A549 (cell line): ENCODE measurements at regions not wholly inside any gene's neighbourhood (a gene's known extent, or its start where the extent isn't known, plus 50 kb on each side); places are given as distances from the start of the nearest gene placed in this dataset.

ENCODE experiments used
- ATAC-seq, 2 experiments: fragments of 200-7000 bp in 1 of 2; fragments of >200 bp in 1 of 2; cut with Nextera tagmentation in 1 of 2; cut with Tn5 transposase in 1 of 2; 3 replicates each; pipeline versions ENCODE4 v1.8.0 to v1.9.1; 2018 to 2020; ENCODE audit warnings: mild to moderate bottlenecking in 1 of 2, moderate library complexity in 1 of 2
- CTCF ChIA-PET: fragments of 300-600 bp; sonication (Branson Sonifier 250); formaldehyde crosslinking; extraction: SDS; loops from one replicate; lab custom pipeline; 2021; ENCODE audit warnings: antibody characterized with exemption, inconsistent platforms; lab: Yijun Ruan, JAX
- POLR2A ChIA-PET: fragments of 350-600 bp; formaldehyde crosslinking; extraction: SDS; loops from one replicate; lab custom pipeline; 2021; ENCODE audit warnings: antibody characterized with exemption, inconsistent platforms; lab: Yijun Ruan, JAX
- DNase-seq, 2 experiments: peaks; one replicate each; pipeline versions ENCODE4 v3.0.0 to v3.0.0-alpha.2; 2011 to 2016; ENCODE audit warnings: low read depth in 1 of 2, low spot score in 1 of 2
- FAIRE-seq: peaks from 2 replicates; lab custom pipeline; 2011; peaks lifted over from hg19 to GRCh38; lab: Jason Lieb, UNC
- H3K27ac ChIP-seq, 2 experiments: fragments of >200 bp; sonication (Bioruptor Twin); formaldehyde crosslinking; 3 replicates each; pipeline ENCODE4 v1.5.1; 2016 to 2017
- H3K4me1 ChIP-seq: fragments of >200 bp; sonication (Bioruptor Twin); formaldehyde crosslinking; 3 replicates; pipeline ENCODE4 v1.6.1; 2016
- H3K4me2 ChIP-seq: fragments of >200 bp; sonication (Bioruptor Twin); formaldehyde crosslinking; 3 replicates; pipeline ENCODE4 v1.6.1; 2016
- H3K4me3 ChIP-seq: fragments of >200 bp; sonication (Bioruptor Twin); formaldehyde crosslinking; 3 replicates; pipeline ENCODE4 v1.5.1; 2016
- H3K9me3 ChIP-seq: fragments of >200 bp; sonication (Bioruptor Twin); formaldehyde crosslinking; 3 replicates; pipeline ENCODE4 v1.6.1; 2016
- CBX2 ChIP-seq: fragments of 200-600 bp; sonication (generic); IDR thresholded peaks from 2 replicates; pipeline ENCODE4 v1.6.1; 2016; ENCODE audit warnings: low read depth, mild to moderate bottlenecking, borderline replicate concordance
- ESRRA ChIP-seq: fragments of 150-350 bp; IDR thresholded peaks from 2 replicates; pipeline ENCODE4 v1.6.1; 2014; ENCODE audit warnings: mild to moderate bottlenecking, low read length, borderline replicate concordance
- FOSB ChIP-seq: fragments of 250-450 bp; sonication (Bioruptor Pico); IDR thresholded peaks from 2 replicates; pipeline ENCODE4 v1.5.0; 2020; ENCODE audit warnings: mild to moderate bottlenecking, moderate library complexity
- FOSL2 ChIP-seq, 2 experiments: fragments of 450-650 bp in 1 of 2; fragments of >200 bp in 1 of 2; sonication (Bioruptor Twin) in 1 of 2; formaldehyde crosslinking; IDR thresholded peaks; 2 replicates each; pipeline versions ENCODE4 v1.5.0 to v1.6.1; 2016 to 2020; ENCODE audit warnings: mild to moderate bottlenecking in 1 of 2, moderate library complexity in 1 of 2
- HES2 ChIP-seq: fragments of >200 bp; sonication (Bioruptor Twin); formaldehyde crosslinking; IDR thresholded peaks from 2 replicates; pipeline ENCODE4 v1.6.1; 2016
- HEYL ChIP-seq: fragments of 250-450 bp; sonication (Bioruptor Pico); IDR thresholded peaks from 2 replicates; pipeline ENCODE4 v1.8.0; 2021; ENCODE audit warnings: mild to moderate bottlenecking, moderate library complexity
- HMGXB4 ChIP-seq: fragments of 250-450 bp; sonication (Bioruptor Pico); IDR thresholded peaks from 2 replicates; pipeline ENCODE4 v1.5.0; 2021; ENCODE audit warnings: mild to moderate bottlenecking, moderate library complexity, borderline replicate concordance
- HOXA7 ChIP-seq: fragments of 250-450 bp; sonication (Bioruptor Pico); IDR thresholded peaks from 2 replicates; pipeline ENCODE4 v1.5.0; 2020; ENCODE audit warnings: mild to moderate bottlenecking, moderate library complexity
- JUNB ChIP-seq: fragments of >200 bp; sonication (Bioruptor Twin); formaldehyde crosslinking; IDR thresholded peaks from 2 replicates; pipeline ENCODE4 v1.6.1; 2016
- MAX ChIP-seq: IDR thresholded peaks from 2 replicates; pipeline ENCODE4 v1.6.1; 2012
- MAZ ChIP-seq: fragments of 150-350 bp; IDR thresholded peaks from 2 replicates; pipeline ENCODE4 v1.6.1; 2014; ENCODE audit warnings: antibody characterized with exemption, low read depth, low read length, borderline replicate concordance
- NR3C1 ChIP-seq: fragments of >200 bp; sonication (Bioruptor Twin); formaldehyde crosslinking; IDR thresholded peaks from 3 replicates; pipeline ENCODE4 v1.6.1; 2017
- POLR2A ChIP-seq: IDR thresholded peaks from 2 replicates; pipeline ENCODE4 v1.6.1; 2012; ENCODE audit warnings: mild to moderate bottlenecking, low read length
- RCOR1 ChIP-seq: fragments of 150-350 bp; IDR thresholded peaks from 2 replicates; pipeline ENCODE4 v1.6.1; 2014; ENCODE audit warnings: antibody characterized with exemption, low read length, low read depth
- REST ChIP-seq: fragments of 200-600 bp; sonication (generic); IDR thresholded peaks from 2 replicates; pipeline ENCODE4 v1.6.1; 2016; ENCODE audit warnings: antibody characterized with exemption, mild to moderate bottlenecking, moderate library complexity
- RFX5 ChIP-seq: fragments of 450-650 bp; IDR thresholded peaks from 2 replicates; pipeline ENCODE4 v1.7.1; 2014; ENCODE audit warnings: antibody characterized with exemption, mild to moderate bottlenecking, moderate library complexity
- RNF2 ChIP-seq: fragments of 200-600 bp; sonication (generic); IDR thresholded peaks from 2 replicates; pipeline ENCODE4 v1.6.1; 2016; ENCODE audit warnings: low read depth, mild to moderate bottlenecking, antibody characterized with exemption, moderate library complexity, borderline replicate concordance
- SREBF2 ChIP-seq: fragments of 450-650 bp; IDR thresholded peaks from 2 replicates; pipeline ENCODE4 v1.6.1; 2014; ENCODE audit warnings: mild to moderate bottlenecking, moderate library complexity
- TP53 ChIP-seq: fragments of 250-450 bp; sonication (Bioruptor Pico); IDR thresholded peaks from 2 replicates; pipeline ENCODE4 v1.5.0; 2021; ENCODE audit warnings: mild to moderate bottlenecking, moderate library complexity
- ZC3H11A ChIP-seq: fragments of 450-650 bp; IDR thresholded peaks from 2 replicates; pipeline ENCODE4 v1.6.1; 2014; ENCODE audit warnings: antibody characterized with exemption, mild to moderate bottlenecking
- ZSCAN20 ChIP-seq: fragments of 250-450 bp; sonication (Bioruptor Pico); IDR thresholded peaks from 2 replicates; pipeline ENCODE4 v1.8.0; 2022; ENCODE audit warnings: mild to moderate bottlenecking, moderate library complexity
- WGBS: methylation state at CpG from one replicate; pipeline ENCODE4 v1.1.6; 2017; ENCODE audit errors: missing lambda C conversion rate; 5-methylcytosine and 5-hydroxymethylcytosine counted together

- ChIA-PET POLR2A (no interaction called here), CTCF (no interaction called here)
- TF ChIP-seq CBX2 (no peak), JUNB (no peak), FOSL2 (IDR thresholded peaks at IDR 0.05) (no peak), FOSL2 (CRISPR knock-in tag; IDR thresholded peaks at IDR 0.05) (no peak), ZC3H11A (no peak), MAZ (no peak)
- Histone ChIP-seq H3K9me3 (no peaks in the 10 kb centered on the region), H3K4me3 (no peak overlapping the region), H3K27ac (no peak overlapping the region), H3K4me2 (no peak overlapping the region), H3K4me1 (no peaks in the 10 kb centered on the region)
- DNase-seq (no peak), FAIRE-seq (no peak), ATAC-seq (no peak)
- 62% methylated on average over 2 of the region's 2 CpGs for WGBS
These were observed 372.7 kb upstream of the FAT3 start for GRCh38 chr11:91851908-91852307.

- DNase-seq (no peak), FAIRE-seq (no peak), ATAC-seq (no peak; a peak in 1 of 6 replicates)
- no peaks in the 10 kb centered on the region for H3K4me1 ChIP-seq
- 64% methylated on average over 7 of the region's 7 CpGs for WGBS
- H3K4me3 ChIP-seq = no peak overlapping the region
- H3K9me3 ChIP-seq = no peaks in the 10 kb centered on the region
- ChIA-PET CTCF (interaction anchor here (0.7 kb wide), 1 partner anchor 15 kb away, joined by 3 read pairs; no protein-coding TSS in a partner anchor), POLR2A (no interaction called here)
- no peak overlapping the region for H3K4me2 ChIP-seq
- TF ChIP-seq RNF2 (no peak), SREBF2 (no peak), HMGXB4 (CRISPR knock-in tag) (no peak), HOXA7 (CRISPR knock-in tag) (no peak), ESRRA (no peak), MAX (no peak), HES2 (no peak)
- H3K27ac ChIP-seq = no peak overlapping the region
These were observed 373.9 kb upstream of the FAT3 start for GRCh38 chr11:91850533-91851275.

GRCh38 chr11:91850021-91850420, 374.6 kb upstream of the FAT3 start:
- no peak for TF ChIP-seq RCOR1
- no peak for TF ChIP-seq RFX5
- TF ChIP-seq HES2 = no peak
- no peak for TF ChIP-seq HEYL (CRISPR knock-in tag)
- no peak for TF ChIP-seq ZSCAN20 (CRISPR knock-in tag)
- TF ChIP-seq MAZ = no peak
- no peak for TF ChIP-seq HMGXB4 (CRISPR knock-in tag)
- no peak for TF ChIP-seq REST
- no peak for TF ChIP-seq NR3C1
- TF ChIP-seq POLR2A = no peak
- no peak for TF ChIP-seq FOSB (CRISPR knock-in tag)
- TF ChIP-seq TP53 (CRISPR knock-in tag) = no peak
- TF ChIP-seq, all 56 proteins: peak for 0
- 84% methylated on average over 6 of the region's 6 CpGs for WGBS
- DNase-seq = no peak

More at GRCh38 chr11:91850021-91850420, 374.6 kb upstream of the FAT3 start:
- POLR2A ChIA-PET = no interaction called here
- Histone ChIP-seq H3K27ac (no peak overlapping the region), H3K9me3 (no peaks in the 10 kb centered on the region), H3K4me1 (no peaks in the 10 kb centered on the region), H3K4me2 (no peak overlapping the region), H3K4me3 (no peak overlapping the region)
- FAIRE-seq (no peak), ATAC-seq (no peak)
- CTCF ChIA-PET = interaction anchor here (0.7 kb wide), 1 partner anchor 14 kb away, joined by 3 read pairs; no protein-coding TSS in a partner anchor
